SU-DHL-6 (cell line): ENCODE measurements at regions not wholly inside any gene's neighbourhood (a gene's known extent, or its start where the extent isn't known, plus 50 kb on each side); places are given as distances from the start of the nearest gene placed in this dataset.
"Not testable (repeated sequence)": the region's sequence is repeated elsewhere in the genome, so short reads cannot be mapped to it uniquely, and the experiment has no call there.

Source experiments
- H2AFZ ChIP-seq: fragments of 200-600 bp; sonication (generic); 2 replicates; pipeline ENCODE4 v1.6.1; 2014; ENCODE audit warnings: low read depth, mild to moderate bottlenecking, moderate library complexity, mixed read lengths, antibody characterized with exemption, low read length; ENCODE audit not compliant: severe bottlenecking
- H3F3A ChIP-seq: fragments of 200-600 bp; shearing (Covaris generic); 2 replicates; pipeline ENCODE4 v1.6.0; 2016; ENCODE audit warnings: antibody characterized with exemption, mild to moderate bottlenecking; ENCODE audit not compliant: insufficient read depth
- H3K27ac ChIP-seq: fragments of 200-600 bp; sonication (generic); 2 replicates; pipeline ENCODE4 v1.5.1; 2016; ENCODE audit warnings: low read depth, mild to moderate bottlenecking, low read length, moderate library complexity, mixed read lengths
- H3K27me3 ChIP-seq: fragments of 200-600 bp; sonication (generic), shearing (Covaris generic); 2 replicates; pipeline ENCODE4 v1.6.0; 2014; ENCODE audit warnings: mild to moderate bottlenecking, low read length
- H3K36me3 ChIP-seq: fragments of 200-600 bp; sonication (generic); 2 replicates; pipeline ENCODE4 v1.6.1; 2014; ENCODE audit warnings: mild to moderate bottlenecking, low read length, mixed read lengths
- H3K4me2 ChIP-seq: fragments of 300-600, 200-600 bp; shearing (Covaris generic), sonication (generic); 2 replicates; pipeline ENCODE4 v1.6.0; 2014; ENCODE audit warnings: low read length, low read depth, mild to moderate bottlenecking; ENCODE audit not compliant: poor library complexity, severe bottlenecking
- H3K4me3 ChIP-seq: fragments of 200-600 bp; sonication (generic); 2 replicates; pipeline ENCODE4 v1.5.1; 2014; ENCODE audit warnings: antibody characterized with exemption, low read length, mild to moderate bottlenecking, mixed read lengths; ENCODE audit not compliant: insufficient read depth, poor library complexity, severe bottlenecking
- H3K79me2 ChIP-seq: fragments of 200-600 bp; sonication (generic); 2 replicates; pipeline ENCODE4 v1.6.1; 2014; ENCODE audit warnings: mild to moderate bottlenecking, low read length, moderate library complexity; ENCODE audit not compliant: insufficient read depth
- H3K9ac ChIP-seq: fragments of 200-600 bp; sonication (generic); 2 replicates; pipeline ENCODE4 v1.7.0; 2014; ENCODE audit warnings: mild to moderate bottlenecking, low read length
- H3K9me2 ChIP-seq: fragments of 200-600 bp; sonication (generic); replicated peaks from 2 replicates; pipeline ENCODE4 v1.6.1; 2014; ENCODE audit warnings: low read length; ENCODE audit not compliant: insufficient read depth
- H3K9me3 ChIP-seq: fragments of 200-600 bp; sonication (generic); 2 replicates; pipeline ENCODE4 v1.6.1; 2014; ENCODE audit warnings: low read length, mixed read lengths; ENCODE audit not compliant: insufficient read depth
- H4K20me1 ChIP-seq: fragments of 200-600 bp; sonication (generic); 2 replicates; pipeline ENCODE4 v1.6.1; 2014; ENCODE audit warnings: low read depth, mild to moderate bottlenecking, antibody characterized with exemption, low read length, moderate library complexity, mixed read lengths
- EZH2phosphoT487 ChIP-seq: fragments of 200-600 bp; sonication (generic), shearing (Covaris generic); conservative IDR thresholded peaks from 2 replicates; pipeline ENCODE4 v1.6.1; 2018; ENCODE audit warnings: mild to moderate bottlenecking, antibody characterized with exemption, low read length, moderate library complexity, mixed read lengths
- TF ChIP-seq, protein P1 (sequence below): fragments of 200-600 bp; sonication (generic); IDR thresholded peaks from one replicate; pipeline ENCODE4 v1.5.1; 2017; ENCODE audit warnings: antibody characterized with exemption, mild to moderate bottlenecking, low read length, moderate library complexity; ENCODE audit not compliant: insufficient read depth, poor library complexity, severe bottlenecking

DNA sequence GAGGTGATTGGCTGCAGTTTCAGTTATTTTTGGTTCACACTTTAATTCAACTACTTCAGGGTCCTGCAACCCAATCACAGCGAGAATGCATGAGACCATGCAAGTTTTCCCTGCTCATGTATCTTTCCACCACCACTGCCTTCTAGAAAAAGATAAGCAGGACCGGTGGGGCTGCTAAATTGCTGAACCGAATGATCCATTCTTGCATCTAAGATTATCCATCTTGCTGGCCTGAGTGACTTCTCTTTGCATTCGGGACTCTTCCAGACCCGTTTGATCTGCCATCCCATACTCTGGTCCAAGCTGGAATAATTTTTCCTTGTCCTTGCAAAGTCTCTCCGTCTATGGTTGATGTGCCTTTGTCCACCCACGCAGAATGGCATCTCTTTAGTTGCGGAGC, 56.3 kb upstream of the TP53I11 start:
- Histone ChIP-seq H3F3A (no peaks in the 10 kb centered on the region), H3K79me2 (no peaks in the 10 kb centered on the region), H3K27ac (no peak overlapping the region), H2AFZ (no peak overlapping the region), H3K4me3 (no peak overlapping the region), H3K9ac (no peak overlapping the region), H3K36me3 (no peaks in the 10 kb centered on the region), H3K27me3 (no peaks in the 10 kb centered on the region), H4K20me1 (no peaks in the 10 kb centered on the region), H3K9me2 (no peaks in the 10 kb centered on the region), H3K9me3 (no peaks in the 10 kb centered on the region), H3K4me2 (no peak overlapping the region)
- no peak for TF ChIP-seq EZH2phosphoT487
- TF ChIP-seq, protein P1, sequence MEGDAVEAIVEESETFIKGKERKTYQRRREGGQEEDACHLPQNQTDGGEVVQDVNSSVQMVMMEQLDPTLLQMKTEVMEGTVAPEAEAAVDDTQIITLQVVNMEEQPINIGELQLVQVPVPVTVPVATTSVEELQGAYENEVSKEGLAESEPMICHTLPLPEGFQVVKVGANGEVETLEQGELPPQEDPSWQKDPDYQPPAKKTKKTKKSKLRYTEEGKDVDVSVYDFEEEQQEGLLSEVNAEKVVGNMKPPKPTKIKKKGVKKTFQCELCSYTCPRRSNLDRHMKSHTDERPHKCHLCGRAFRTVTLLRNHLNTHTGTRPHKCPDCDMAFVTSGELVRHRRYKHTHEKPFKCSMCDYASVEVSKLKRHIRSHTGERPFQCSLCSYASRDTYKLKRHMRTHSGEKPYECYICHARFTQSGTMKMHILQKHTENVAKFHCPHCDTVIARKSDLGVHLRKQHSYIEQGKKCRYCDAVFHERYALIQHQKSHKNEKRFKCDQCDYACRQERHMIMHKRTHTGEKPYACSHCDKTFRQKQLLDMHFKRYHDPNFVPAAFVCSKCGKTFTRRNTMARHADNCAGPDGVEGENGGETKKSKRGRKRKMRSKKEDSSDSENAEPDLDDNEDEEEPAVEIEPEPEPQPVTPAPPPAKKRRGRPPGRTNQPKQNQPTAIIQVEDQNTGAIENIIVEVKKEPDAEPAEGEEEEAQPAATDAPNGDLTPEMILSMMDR: no peak

DNA sequence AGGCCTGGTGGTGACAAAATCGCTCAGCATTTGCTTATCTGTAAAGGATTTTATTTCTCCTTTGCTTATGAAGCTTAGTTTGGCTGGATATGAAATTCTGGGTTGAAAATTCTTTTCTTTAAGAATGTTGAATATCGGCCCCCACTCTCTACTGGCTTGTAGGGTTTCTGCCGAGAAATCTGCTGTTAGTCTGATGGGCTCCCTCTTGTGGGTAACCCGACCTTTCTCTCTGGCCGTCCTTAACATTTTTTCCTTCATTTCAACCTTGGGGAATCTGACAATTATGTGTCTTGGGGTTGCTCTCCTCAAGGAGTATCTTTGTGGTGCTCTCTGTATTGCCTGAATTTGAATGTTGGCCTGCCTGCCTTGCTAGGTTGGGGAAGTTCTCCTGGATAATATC, 65.3 kb upstream of the TP53I11 start:
- not testable (repeated sequence) for H2AFZ ChIP-seq, H3K4me3 ChIP-seq, H3K9ac ChIP-seq, H3K9me3 ChIP-seq, H3F3A ChIP-seq, H3K4me2 ChIP-seq, H4K20me1 ChIP-seq, H3K27ac ChIP-seq, H3K36me3 ChIP-seq, H3K79me2 ChIP-seq, H3K27me3 ChIP-seq, H3K9me2 ChIP-seq

DNA sequence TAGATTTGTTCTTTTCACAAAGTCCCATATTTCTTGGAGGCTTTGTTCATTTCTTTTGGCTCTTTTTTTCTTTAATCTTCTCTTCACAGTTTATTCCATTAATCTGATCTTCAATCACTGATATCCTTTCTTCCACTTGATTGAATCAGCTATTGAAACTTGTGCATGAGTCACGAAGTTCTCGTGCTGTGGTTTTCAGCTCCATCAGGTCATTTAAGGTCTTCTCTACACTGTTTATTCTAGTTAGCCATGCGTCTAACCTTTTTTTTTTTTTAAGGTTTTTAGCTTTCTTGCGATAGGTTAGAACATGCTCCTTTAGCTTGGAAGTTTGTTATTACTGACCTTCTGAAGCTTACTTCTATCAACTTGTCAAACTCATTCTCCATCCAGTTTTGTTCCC, 65.8 kb upstream of the TP53I11 start:
- H3K9me3 ChIP-seq, H3K36me3 ChIP-seq, H3K4me2 ChIP-seq, H3K4me3 ChIP-seq, H3K9me2 ChIP-seq, H3K27ac ChIP-seq, H3F3A ChIP-seq, H2AFZ ChIP-seq, H3K9ac ChIP-seq, H3K27me3 ChIP-seq, H3K79me2 ChIP-seq, H4K20me1 ChIP-seq: not testable (repeated sequence)

DNA sequence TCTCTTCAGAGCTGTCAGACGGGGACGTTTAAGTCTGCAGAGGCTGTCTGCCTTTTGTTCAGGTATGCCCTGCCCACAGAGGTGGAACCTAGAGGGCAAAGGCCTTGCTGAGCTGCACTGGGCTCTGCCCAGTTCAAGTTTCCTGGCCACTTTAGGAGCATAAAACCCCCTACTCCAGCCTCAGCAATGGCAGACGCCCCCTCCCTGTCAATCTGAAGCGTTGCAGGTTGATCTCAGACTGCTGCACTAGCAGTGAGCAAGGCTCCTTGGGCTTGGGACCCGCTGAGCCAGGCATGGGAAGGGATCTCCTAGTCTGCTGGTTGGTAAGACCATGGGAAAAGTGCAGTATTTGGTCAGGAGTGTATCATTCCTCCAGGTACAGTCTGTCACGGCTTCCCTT, 66.6 kb upstream of the TP53I11 start:
- Histone ChIP-seq H3K27ac (no peak overlapping the region), H3F3A (no peaks in the 10 kb centered on the region), H3K79me2 (no peaks in the 10 kb centered on the region), H3K36me3 (no peaks in the 10 kb centered on the region), H3K27me3 (no peaks in the 10 kb centered on the region), H3K9me2 (no peaks in the 10 kb centered on the region), H3K4me3 (no peak overlapping the region), H3K9ac (no peak overlapping the region), H2AFZ (no peak overlapping the region), H4K20me1 (no peaks in the 10 kb centered on the region), H3K9me3 (no peaks in the 10 kb centered on the region), H3K4me2 (no peak overlapping the region)
- TF ChIP-seq EZH2phosphoT487: no peak
- TF ChIP-seq, protein P1: no peak
